Duodenal mucosa (tissue), 2 donors: ENCODE measurements at regions not wholly inside any gene's neighbourhood (a gene's known extent, or its start where the extent isn't known, plus 50 kb on each side); places are given as distances from the start of the nearest gene placed in this dataset.

Experiments
- H3K27ac ChIP-seq: one replicate; pipeline ENCODE4 v1.7.0; 2013; ENCODE audit warnings: low read depth, low read length
- H3K27me3 ChIP-seq, 2 donors: one replicate each; pipeline ENCODE4 v1.7.0; 2013; ENCODE audit warnings: low read length in 2 of 2, control low read depth in 1 of 2; ENCODE audit not compliant: insufficient read depth in 2 of 2, control insufficient read depth in 1 of 2
- H3K36me3 ChIP-seq, 2 donors: one replicate each; pipeline ENCODE4 v1.7.0; 2013; ENCODE audit warnings: low read length in 2 of 2, control low read depth in 1 of 2; ENCODE audit not compliant: insufficient read depth in 2 of 2, control insufficient read depth in 1 of 2
- H3K4me1 ChIP-seq, 2 donors: one replicate each; pipeline ENCODE4 v1.7.0; 2013; ENCODE audit warnings: low read length in 2 of 2, control low read depth in 1 of 2; ENCODE audit not compliant: insufficient read depth in 2 of 2, control insufficient read depth in 1 of 2
- H3K4me3 ChIP-seq, 2 donors: one replicate each; pipeline ENCODE4 v1.7.0; 2013; ENCODE audit warnings: low read length in 2 of 2, low read depth in 1 of 2
- H3K9ac ChIP-seq, 2 donors: one replicate each; pipeline ENCODE4 v1.7.0; 2013; ENCODE audit warnings: low read length in 2 of 2, low read depth in 1 of 2
- H3K9me3 ChIP-seq, 2 donors: one replicate each; pipeline ENCODE4 v1.7.0; 2013; ENCODE audit warnings: low read length in 2 of 2, control low read depth in 1 of 2; ENCODE audit not compliant: control insufficient read depth in 1 of 2

DNA sequence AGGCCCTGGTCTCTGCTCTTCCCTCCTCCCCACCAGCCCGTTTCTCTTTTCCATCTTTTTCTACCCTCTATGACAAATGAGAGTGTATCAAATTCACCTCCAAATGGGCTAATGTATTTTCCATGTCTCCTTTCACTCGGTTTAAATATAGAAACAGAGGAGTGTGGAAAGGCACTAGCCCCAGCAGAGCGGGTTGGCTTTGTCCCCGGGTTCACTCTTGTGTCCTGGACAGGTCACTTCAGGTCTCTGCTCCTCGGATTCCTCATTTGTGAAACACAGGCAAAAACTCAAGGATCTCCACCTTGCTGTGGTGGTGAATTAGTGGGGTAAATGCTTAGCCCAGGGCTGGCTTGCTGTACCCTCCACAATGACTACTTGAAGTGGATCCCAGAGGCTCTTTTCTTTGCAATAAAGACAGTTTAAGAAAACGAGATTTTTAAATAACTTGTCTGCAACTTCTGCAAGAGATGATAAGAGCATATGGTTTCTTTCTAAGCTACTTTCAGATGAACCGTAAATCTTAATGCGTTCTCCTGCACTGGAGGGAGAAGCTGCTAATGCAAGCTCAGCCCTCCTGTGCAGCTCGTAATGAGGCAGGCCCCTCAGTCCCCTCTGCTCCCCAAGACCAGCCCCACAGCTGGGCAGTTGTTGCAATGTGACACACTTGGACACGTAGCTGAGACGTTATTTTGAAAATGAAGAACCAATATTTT is 292.9 kb downstream of the THBS2 start:
- H3K36me3 ChIP-seq, result no peaks in the 10 kb centered on the region
- no peak overlapping the region for H3K4me3 ChIP-seq
- no peak overlapping the region for H3K27ac ChIP-seq
- H3K9me3 ChIP-seq, result no peaks in the 10 kb centered on the region
- H3K27me3 ChIP-seq, result no peaks in the 10 kb centered on the region
- H3K4me1 ChIP-seq, result no peaks in the 10 kb centered on the region
- H3K9ac ChIP-seq, result no peak overlapping the region

DNA sequence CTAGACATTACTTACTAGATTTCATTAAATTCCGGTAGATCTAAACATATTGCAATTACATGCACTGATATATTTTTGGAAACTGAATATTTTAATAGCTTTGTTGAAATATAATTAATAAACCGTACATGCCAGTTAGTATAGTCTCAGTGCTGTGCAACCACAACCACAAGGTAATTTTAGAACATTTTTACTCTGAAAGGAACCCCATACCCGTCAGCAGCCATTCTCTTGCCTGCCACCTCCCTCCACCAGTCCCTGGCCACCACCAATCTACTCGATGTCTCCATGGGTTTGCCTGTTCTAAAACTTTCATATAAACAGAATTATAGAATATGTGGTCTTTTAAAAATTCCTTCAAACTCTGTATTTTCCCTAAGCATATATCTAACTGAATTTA is 293.9 kb downstream of the THBS2 start:
- H3K9ac ChIP-seq, result no peak overlapping the region
- H3K4me1 ChIP-seq, result no peaks in the 10 kb centered on the region
- no peak overlapping the region for H3K27ac ChIP-seq
- no peak overlapping the region for H3K4me3 ChIP-seq
- no peaks in the 10 kb centered on the region for H3K27me3 ChIP-seq
- no peaks in the 10 kb centered on the region for H3K36me3 ChIP-seq
- H3K9me3 ChIP-seq, result no peaks in the 10 kb centered on the region

DNA sequence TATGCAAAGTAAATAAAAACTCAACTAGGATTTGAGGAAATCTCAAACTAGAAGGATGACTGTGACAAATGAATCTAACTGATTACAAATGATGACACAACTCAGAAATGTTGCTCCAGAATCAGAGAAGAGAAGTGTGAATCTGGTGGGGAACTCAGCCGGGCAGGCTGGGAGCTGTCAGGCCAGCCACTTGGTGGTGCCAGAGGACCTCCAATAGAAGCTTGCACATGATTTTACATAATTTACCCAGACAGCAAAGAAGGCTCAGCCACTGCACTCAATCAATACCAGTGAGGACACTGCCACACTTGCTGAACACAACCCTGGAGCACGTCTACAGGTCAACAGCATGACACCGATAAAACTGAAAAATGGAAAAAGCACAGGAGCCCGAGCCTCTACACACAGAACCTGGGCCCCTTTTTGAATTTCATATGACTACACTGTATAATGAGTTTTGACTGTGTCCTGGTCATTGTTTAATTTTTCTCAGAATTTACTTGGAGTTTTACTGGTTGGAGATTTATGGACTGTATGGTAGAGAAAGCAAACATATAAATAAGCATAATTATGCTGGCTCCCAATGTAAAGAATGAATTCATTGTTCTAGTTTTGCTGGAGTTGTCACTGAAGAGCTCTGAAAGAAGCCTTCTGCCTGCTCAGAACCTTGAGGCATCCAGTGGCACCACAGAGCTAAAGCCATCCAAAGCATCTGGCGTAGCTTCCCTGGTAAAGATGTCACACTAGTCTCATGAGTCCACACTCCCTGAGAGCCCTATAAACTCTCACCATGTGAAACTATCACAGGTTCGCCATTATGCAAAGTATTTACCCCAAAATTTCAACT is 296.5 kb downstream of the THBS2 start:
- Histone ChIP-seq H3K27me3 (no peaks in the 10 kb centered on the region), H3K9ac (no peak overlapping the region), H3K36me3 (no peaks in the 10 kb centered on the region), H3K4me3 (no peak overlapping the region), H3K4me1 (no peaks in the 10 kb centered on the region), H3K27ac (no peak overlapping the region), H3K9me3 (no peaks in the 10 kb centered on the region)

DNA sequence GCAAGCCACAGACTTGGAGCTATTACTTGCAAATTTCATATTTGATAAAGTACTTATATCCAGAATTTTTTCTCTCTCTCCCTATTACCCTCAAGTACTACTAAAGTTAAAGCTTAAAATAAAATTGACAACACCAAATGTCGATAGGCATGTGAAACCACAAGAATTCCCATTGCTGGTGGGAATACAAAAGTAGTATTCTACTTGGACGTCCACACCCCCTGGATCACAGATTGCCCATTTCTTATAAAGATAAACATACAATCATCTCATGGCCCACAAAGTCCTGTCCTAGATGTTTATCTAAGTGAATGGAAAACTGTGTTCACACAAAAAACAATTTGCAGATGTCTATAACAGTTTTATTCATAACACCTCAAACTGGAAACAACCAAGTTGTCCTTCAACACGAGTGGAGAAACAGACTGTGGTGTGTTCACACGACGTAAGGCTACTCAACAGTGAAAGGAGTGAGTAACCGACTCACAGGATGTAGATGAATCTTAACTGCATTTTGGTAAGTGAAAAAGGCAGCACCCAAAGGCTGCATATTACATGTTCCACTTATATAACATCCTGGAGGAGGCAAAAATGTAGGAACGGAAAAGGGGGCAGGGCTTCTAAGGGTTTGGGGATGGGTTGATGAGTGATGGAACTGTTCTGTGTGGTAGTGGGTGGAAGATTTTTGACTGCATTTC is 297.4 kb downstream of the THBS2 start:
- no peak overlapping the region for H3K4me3 ChIP-seq
- H3K4me1 ChIP-seq, result no peaks in the 10 kb centered on the region
- H3K9me3 ChIP-seq, result no peaks in the 10 kb centered on the region
- no peaks in the 10 kb centered on the region for H3K27me3 ChIP-seq
- no peak overlapping the region for H3K9ac ChIP-seq
- H3K27ac ChIP-seq, result no peak overlapping the region
- H3K36me3 ChIP-seq, result no peaks in the 10 kb centered on the region

DNA sequence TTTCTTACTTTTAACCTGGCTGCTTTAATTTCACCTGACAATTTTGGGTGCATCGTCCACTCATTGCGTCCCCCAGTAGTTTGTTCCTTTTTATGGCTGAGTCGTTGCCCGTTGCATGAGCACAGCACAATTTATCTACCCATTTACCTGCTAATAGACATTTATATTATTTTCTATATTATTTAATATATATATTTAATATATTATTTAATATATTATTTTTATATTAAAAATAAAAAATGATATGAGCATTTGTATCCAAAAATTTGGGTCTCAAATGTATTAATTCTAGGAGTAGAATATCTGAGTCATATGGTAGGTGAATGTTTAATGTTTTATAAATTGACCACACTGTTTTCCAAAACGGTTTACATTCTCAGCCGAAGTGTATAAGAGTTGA is 300.2 kb downstream of the THBS2 start:
- no peaks in the 10 kb centered on the region for H3K9me3 ChIP-seq
- no peaks in the 10 kb centered on the region for H3K4me1 ChIP-seq
- no peaks in the 10 kb centered on the region for H3K36me3 ChIP-seq
- H3K27ac ChIP-seq, result no peak overlapping the region
- H3K4me3 ChIP-seq, result no peak overlapping the region
- no peak overlapping the region for H3K9ac ChIP-seq
- no peaks in the 10 kb centered on the region for H3K27me3 ChIP-seq

DNA sequence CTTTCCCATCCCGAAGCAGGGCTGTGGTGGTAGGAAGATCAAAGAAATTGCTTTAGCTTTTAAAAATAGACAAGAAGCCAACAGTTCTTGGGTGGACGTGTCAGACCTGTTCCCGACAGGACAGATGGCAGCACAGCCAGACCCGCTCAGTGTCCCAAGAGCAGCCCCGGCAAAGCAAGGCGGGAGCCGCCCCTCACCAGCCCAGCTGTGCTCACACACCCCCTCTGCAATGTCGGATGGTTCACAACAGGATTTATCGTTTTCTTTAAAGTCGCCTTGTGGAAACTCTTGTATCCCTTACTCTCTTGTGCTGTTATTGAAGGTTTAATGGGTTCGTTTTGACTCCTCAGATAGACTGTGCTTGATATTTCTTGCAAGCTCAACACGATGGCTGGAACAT is 302.4 kb downstream of the THBS2 start:
- Histone ChIP-seq H3K4me3 (no peak overlapping the region), H3K27me3 (no peaks in the 10 kb centered on the region), H3K36me3 (no peaks in the 10 kb centered on the region), H3K9ac (no peak overlapping the region), H3K27ac (no peak overlapping the region), H3K4me1 (no peaks in the 10 kb centered on the region), H3K9me3 (no peaks in the 10 kb centered on the region)

DNA sequence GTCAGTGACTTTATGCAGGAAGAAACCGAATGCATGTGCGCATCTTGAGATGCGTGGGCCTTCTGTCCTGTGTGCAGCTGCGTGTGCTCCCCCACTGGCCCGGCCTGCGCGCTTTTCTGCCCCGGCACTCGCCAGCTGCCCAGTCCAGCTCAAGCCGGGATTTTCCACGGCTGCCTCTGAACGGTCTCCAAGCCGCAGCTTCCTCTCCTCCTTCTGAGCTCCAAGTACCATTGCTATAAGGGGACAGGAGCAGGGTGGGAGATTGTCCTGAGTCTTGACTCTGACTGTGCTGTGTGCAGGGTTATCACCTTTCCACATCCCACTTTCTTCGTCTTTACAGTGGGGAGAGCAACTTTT is 302.8 kb downstream of the THBS2 start:
- no peak overlapping the region for H3K9ac ChIP-seq
- H3K36me3 ChIP-seq, result no peaks in the 10 kb centered on the region
- no peak overlapping the region for H3K27ac ChIP-seq
- no peaks in the 10 kb centered on the region for H3K27me3 ChIP-seq
- no peaks in the 10 kb centered on the region for H3K9me3 ChIP-seq
- H3K4me1 ChIP-seq, result no peaks in the 10 kb centered on the region
- H3K4me3 ChIP-seq, result no peak overlapping the region

DNA sequence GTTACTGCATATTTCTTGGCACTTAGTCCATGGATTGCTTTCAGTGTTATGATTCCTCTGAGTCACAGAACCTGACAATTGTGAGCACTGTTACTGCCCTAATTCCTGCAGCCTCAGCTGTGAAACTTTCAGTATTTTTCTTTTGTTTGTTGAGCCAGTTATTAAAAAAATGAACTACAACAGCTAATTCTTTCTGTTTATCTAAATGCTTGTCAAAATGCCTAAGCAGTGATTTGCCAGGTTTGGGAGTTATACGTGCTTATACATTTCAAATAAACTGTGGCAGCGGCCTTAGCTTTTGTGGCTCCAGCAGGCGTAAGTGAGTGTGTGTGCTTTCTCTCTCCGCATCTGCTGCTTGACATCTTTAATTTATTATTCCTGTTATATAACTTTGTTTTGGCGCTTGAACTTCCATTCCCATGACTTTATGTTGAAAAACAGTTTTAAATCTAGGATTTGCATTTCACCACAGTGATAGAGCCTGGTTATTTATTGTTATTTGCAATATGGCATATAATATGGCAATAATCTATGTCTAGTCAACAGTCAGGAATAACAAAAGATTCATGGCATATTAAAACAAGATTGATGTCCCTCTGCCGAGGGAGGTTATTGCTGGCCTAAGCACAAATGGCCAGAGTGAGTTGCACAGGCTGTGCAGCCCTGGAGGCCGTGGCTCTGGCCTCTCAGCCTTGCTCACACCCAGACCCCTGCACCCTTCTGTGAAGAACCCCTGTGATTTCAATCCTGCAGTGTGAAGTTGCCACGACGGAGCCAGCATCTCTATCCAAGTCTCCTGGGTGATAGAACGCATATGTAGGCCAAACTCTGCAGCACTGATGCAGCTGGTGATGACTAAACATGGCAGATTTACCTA is 303.4 kb downstream of the THBS2 start:
- Histone ChIP-seq H3K9ac (no peak overlapping the region), H3K27me3 (no peaks in the 10 kb centered on the region), H3K4me3 (no peak overlapping the region), H3K27ac (no peak overlapping the region), H3K36me3 (no peaks in the 10 kb centered on the region), H3K9me3 (no peaks in the 10 kb centered on the region), H3K4me1 (no peaks in the 10 kb centered on the region)

DNA sequence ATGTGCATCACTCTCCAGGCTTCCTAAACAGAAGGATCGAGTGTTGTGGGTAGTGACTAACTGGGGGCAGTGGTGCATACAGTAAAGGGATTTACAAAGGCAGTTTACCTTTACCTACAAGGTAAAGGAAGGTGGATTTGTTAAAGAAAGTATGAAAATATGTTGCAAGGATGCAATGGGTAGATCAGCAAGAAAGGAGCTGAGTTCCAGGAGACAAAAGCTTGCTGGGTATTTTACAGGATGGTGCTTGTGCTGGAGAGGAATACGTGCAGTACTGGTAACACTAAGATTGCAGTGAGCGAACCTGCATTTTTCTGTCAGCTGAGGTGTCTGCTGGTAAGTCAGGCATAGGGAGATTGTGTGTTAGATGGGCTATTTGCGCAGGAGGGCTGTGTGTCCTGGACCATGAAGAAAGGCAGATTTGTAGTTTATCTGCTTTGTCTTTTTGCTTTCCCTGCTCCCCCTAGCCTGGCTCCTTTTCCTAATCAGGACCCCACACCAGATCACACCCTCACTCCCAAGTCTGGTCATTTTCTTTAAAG is 304.6 kb downstream of the THBS2 start:
- no peak overlapping the region for H3K27ac ChIP-seq
- H3K9me3 ChIP-seq, result no peaks in the 10 kb centered on the region
- no peak overlapping the region for H3K9ac ChIP-seq
- H3K27me3 ChIP-seq, result no peaks in the 10 kb centered on the region
- H3K4me3 ChIP-seq, result no peak overlapping the region
- no peaks in the 10 kb centered on the region for H3K36me3 ChIP-seq
- H3K4me1 ChIP-seq, result no peaks in the 10 kb centered on the region
